ELF-1 (cell line): ENCODE measurements at regions not wholly inside any gene's neighbourhood (a gene's known extent, or its start where the extent isn't known, plus 50 kb on each side); places are given as distances from the start of the nearest gene placed in this dataset.
"Not testable (repeated sequence)": the region's sequence is repeated elsewhere in the genome, so short reads cannot be mapped to it uniquely, and the experiment has no call there.

ENCODE experiments used
- DNase-seq: peaks from one replicate; pipeline ENCODE4 v3.0.0-alpha.2; 2016; ENCODE audit warnings: low read depth, low spot score

GRCh38 chr3:125645616-125646015 is 50.3 kb upstream of the OSBPL11 start:
- no peak for DNase-seq

DNA sequence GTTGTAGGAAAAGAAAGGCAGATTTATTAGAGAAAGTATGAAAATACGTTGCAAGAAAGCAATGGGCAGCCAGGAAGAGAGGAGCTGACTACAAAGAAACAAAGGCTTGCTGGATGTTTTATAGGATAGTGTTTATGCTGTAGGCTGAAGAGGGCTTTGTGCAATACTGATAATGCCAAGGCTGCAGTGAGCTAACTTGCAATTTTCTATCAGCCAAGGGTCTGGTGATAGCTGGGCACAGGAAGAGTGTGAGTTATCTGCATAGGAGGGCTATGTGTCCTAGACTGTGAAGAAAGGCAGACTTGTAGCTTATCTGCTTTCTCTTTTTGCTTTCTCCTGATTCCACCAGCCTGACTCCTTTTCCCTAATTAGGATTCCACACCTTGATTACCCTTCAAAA is 51.3 kb upstream of the OSBPL11 start:
- no peak for DNase-seq

GRCh38 chr3:125647318-125648014 is 52.2 kb upstream of the OSBPL11 start:
- DNase-seq, result peak; percentile 86

DNA sequence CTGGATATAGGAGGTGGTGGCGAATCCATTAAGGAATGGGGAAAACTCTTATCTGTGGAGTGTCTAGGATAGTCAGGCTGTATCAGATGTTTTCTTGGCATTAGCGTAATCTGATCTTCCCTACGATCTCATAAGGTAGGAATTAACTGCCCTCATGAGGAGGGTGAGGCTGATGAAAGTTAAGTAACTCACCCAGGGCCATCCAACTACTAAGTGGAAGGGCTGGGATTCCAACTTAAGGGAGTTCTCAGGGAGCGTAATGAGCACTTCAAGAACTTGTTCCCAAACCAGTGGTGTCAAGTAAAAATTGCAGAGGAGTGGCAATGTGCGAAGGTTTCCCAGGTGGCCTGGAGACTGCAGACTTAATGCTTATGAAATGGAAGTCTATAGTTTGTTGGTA is 55.9 kb upstream of the OSBPL11 start:
- peak; percentile 23 for DNase-seq

DNA sequence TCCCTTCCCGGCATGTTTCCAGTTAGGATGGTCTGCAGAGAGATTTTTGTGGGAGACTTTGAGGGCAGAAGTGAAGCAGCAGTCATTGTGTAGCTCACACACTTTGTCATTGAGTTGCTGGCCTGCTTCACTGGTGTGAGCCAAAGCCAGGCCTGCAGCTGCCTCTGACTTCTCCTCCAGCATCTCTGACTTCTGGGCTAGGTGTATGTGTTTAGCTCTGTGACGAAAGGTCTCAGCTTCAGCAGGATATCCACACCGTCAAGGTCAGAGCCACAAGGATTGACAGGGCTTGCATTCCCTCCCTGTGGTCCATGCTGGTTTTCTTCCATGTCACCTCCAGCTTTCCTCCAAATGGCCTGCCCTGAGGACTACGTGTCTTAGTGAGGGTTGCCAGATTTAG is 57.1 kb upstream of the OSBPL11 start:
- DNase-seq, result no peak

GRCh38 chr3:125654526-125654925 is 59.2 kb upstream of the OSBPL11 start:
- no peak for DNase-seq

GRCh38 chr3:125662675-125663074 is 67.4 kb upstream of the OSBPL11 start:
- DNase-seq, result no peak

DNA sequence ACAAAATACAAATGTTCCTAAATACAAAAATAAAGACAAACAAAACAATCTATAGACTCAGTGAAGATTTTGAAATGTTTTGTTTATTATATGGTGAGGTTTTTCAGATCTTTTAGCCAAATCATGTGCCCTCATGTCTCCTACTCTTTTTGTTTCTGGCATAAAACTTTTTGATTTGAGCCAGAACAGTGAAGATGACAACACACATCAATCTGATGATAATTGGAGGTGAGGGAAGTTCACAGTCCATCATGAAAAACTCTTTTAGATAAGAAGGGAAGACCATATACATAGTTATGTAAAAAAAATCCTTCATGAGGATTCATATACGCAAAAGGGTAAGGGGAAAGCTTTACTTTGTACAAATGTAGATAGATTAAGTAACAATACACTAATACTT is 75.1 kb upstream of the OSBPL11 start:
- no peak for DNase-seq

GRCh38 chr3:125670945-125671344 is 75.6 kb upstream of the OSBPL11 start:
- no peak for DNase-seq

GRCh38 chr3:125671461-125672243 is 76.4 kb upstream of the OSBPL11 start:
- no peak for DNase-seq

DNA sequence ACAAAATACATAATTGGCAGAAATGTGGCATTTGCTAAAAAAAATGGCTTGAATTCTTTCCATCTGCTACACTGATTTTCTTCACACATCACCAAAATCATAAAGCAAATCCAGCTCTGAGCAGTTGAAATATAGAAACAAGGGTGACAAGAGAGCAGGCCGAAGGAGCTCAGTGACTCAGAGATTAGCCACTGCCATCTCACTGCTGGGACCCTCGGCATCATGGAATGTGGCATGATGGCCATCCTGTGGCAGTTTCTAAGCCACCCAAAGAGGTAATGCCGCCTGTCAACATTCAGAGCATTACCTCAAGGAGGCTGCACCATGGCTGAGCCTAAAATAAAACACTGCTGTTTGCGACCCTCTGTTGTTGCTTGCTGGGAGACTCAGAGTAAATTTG is 80.5 kb upstream of the OSBPL11 start:
- DNase-seq, result no peak

GRCh38 chr3:125679258-125679657 is 84.0 kb upstream of the OSBPL11 start:
- peak; percentile 18 for DNase-seq

DNA sequence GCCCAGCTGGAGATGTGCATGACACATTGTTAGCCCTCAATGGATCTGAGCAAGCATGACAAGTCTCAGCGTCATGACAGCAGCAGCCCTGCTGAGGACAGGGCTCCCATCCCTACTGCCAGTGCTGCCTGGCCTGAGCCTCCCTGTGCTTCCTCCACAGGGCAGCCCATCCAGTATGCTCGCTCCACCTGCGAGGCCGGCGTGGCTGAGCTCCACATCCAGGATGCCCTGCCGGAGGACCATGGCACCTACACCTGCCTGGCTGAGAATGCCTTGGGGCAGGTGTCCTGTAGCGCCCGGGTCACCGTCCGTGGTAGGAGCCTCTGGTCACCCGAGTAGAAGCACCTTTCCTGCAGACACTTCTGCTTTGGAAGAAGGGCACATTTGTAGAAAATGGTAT is 85.8 kb upstream of the OSBPL11 start:
- no peak for DNase-seq

GRCh38 chr3:125681906-125682305 is 86.6 kb upstream of the OSBPL11 start:
- DNase-seq, result not testable (repeated sequence)

DNA sequence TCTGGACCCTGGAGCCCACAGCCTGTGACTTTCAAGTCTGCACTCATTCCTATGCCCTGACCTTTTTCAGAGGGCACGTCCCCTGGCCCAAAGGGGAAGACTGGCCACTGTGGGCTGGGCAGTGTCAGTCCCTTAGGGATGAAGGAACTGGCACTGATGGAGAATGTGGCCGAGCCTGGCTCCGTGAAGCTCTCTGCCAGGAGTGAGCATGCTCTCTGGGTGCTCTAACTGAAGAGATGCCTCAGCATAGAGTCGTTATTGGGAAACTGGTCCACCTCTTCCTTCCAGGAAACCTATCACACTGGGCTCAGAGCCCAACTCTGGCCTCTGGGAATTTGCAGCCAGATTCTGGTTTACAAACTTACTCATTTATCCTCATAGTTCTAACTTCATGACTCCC is 87.3 kb upstream of the OSBPL11 start:
- DNase-seq, result not testable (repeated sequence)

DNA sequence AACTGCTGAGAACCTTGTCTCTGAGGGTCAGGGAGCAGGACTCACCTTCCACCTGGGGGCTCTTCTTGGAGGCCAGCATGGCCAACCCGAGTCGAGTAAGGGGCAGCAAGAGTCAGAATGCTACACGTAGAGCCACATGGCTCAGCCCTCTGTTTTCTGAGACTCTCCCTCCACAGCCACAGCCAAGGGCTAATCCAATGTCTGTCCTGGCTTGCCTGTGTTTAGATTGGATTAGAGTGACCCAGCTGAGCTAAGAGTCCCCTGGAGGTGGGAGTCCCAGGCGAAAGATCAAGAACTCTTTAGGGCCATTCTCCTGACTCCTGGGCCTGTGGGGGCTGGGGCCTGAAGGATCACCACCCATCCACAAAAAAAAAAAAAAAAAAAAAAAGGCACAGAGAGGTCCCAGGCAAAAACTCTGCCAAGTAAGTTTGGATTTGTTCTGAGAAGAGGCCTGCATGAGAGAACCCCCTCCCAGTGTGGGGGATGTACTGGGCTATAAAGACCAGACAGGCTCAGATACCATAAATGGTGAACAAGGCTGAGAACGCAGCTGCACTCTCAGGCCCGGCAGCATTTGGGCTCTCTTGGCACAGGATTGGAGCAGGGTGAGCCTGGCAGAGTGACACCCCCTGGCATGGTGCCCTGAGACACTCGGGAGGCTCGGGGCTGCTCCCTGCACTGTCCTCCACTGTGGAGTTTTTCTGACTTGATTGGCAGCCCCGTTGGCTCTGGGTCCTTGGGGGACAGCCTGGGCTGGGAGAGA is 88.0 kb upstream of the OSBPL11 start:
- DNase-seq, result no peak

DNA sequence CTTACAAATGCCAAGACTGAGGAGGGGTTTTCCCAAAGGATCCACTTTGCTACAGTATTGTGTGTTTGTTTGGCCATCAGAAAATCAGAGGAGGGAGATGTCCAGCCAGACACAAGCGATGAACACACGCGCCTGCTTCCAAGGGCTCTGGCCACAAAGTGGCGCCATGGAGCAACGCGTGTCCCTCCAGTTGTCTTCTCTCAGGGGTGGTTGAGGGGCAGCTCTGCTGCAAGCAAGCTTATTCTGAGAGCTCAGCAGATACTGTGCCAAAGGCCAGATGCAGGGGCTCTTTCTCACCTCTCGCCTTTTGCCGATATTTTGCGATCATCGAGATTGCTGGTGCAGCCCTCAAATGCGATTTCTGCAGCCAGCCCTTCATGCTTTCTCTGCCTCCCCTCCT is 88.9 kb upstream of the OSBPL11 start:
- peak; percentile 78 for DNase-seq

DNA sequence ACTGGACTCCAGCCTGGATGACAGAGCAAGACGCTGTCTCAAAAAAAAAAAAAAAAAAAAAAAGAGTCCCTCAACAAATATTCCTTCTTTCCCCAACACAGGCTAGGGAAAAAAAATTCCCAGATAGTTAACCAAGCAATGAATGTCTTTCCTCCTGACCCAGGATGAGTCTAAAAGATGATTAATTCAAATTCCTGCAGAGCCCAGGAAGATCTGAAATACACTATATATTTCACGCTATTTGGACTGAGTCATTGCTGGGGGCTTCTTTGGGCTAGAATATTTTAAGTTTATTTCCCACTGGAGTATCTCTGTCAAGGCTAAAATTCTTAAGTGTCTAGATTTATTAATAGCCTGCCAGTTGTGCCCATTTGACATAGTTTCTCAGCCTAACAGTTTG is 90.4 kb upstream of the OSBPL11 start:
- DNase-seq, result not testable (repeated sequence)

DNA sequence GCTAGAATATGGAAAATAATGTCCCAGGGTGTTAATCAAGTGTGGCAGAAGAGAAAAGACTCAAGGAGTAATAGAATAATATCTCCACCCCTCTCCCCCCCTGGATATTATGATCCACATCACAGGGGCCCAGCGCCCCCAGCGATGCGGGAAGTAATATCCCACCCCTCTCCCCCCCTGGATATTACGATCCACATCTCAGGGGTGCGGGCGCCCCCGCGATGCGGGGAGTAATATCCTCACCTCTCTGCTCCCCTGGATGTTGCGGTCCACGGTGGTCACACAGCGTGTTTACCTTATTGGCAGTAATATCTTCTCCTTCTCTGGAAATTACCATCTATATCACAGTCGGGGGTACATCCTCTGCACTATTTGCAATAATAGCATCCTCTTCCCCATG is 97.1 kb upstream of the OSBPL11 start:
- DNase-seq, result no peak

DNA sequence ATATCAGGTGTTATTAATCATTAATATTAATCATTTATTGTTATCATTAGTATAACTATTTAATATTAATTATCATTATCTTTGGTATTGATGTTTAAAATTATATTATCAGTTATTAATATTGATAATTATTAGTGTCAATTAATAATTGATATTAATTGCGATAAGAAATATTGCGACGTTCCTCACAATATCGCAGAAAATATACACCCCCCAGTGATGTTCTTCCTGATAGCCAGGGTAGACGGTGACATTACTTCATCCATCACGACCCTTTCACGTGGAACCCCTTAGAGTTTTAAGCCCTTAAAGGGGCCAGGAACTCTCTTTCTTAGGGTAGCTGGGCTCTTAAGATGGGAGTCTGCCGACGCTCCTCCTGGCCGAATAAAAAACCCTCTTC is 98.6 kb upstream of the OSBPL11 start:
- DNase-seq, result no peak

GRCh38 chr3:125694761-125695294 is 99.5 kb upstream of the OSBPL11 start:
- no peak for DNase-seq

DNA sequence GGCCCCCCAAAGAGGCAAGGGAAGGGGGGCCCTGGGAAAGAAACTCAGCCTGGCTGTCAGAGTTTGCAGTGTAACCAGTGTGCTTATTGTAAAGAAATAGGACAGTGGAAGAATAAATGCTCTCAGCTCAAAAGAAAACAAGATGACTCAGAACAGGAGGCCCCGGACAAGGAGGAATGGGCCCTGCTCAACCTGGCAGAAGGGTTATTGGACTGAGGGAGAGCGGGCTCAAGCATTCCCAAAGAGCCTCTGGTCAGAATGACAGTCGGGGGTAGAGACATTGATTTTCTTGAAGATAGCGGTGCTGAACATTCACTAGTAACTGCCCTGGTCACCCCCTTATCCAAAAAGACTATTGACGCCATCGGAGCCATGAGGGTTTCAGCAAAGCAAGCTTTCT is 100.4 kb upstream of the OSBPL11 start:
- no peak for DNase-seq
